ENCODE measurements at regions not wholly inside any gene's neighbourhood (a gene's known extent, or its start where the extent isn't known, plus 50 kb on each side); places are given as distances from the start of the nearest gene placed in this dataset.

GRCh38 chr1:68320349-68320748, 88.0 kb upstream of the WLS start (continued):
- no peak for TF ChIP-seq SNAPC4 (CRISPR knock-in tag; IDR thresholded peaks at IDR 0.05)
- no peak for TF ChIP-seq NCOR1 (IDR thresholded peaks at IDR 0.05; ENCODE audit: borderline replicate concordance, low read length)
- no peak for TF ChIP-seq ZNF333 (CRISPR knock-in tag; IDR thresholded peaks at IDR 0.05; ENCODE audit: borderline replicate concordance)

GRCh38 chr1:68319907-68320306, 87.6 kb upstream of the WLS start:
- no peak for ATAC-seq
- TF ChIP-seq, protein P1, sequence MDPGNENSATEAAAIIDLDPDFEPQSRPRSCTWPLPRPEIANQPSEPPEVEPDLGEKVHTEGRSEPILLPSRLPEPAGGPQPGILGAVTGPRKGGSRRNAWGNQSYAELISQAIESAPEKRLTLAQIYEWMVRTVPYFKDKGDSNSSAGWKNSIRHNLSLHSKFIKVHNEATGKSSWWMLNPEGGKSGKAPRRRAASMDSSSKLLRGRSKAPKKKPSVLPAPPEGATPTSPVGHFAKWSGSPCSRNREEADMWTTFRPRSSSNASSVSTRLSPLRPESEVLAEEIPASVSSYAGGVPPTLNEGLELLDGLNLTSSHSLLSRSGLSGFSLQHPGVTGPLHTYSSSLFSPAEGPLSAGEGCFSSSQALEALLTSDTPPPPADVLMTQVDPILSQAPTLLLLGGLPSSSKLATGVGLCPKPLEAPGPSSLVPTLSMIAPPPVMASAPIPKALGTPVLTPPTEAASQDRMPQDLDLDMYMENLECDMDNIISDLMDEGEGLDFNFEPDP (CRISPR knock-in tag; conservative IDR thresholded peaks at IDR 0.05): no peak
- no peak for TF ChIP-seq ZNF138 (CRISPR knock-in tag; IDR thresholded peaks at IDR 0.05; ENCODE audit: low read depth)
- TF ChIP-seq SP2 (CRISPR knock-in tag; IDR thresholded peaks at IDR 0.05): no peak
- TF ChIP-seq ZFP1 (CRISPR knock-in tag; IDR thresholded peaks at IDR 0.05): no peak
- TF ChIP-seq, protein P2, sequence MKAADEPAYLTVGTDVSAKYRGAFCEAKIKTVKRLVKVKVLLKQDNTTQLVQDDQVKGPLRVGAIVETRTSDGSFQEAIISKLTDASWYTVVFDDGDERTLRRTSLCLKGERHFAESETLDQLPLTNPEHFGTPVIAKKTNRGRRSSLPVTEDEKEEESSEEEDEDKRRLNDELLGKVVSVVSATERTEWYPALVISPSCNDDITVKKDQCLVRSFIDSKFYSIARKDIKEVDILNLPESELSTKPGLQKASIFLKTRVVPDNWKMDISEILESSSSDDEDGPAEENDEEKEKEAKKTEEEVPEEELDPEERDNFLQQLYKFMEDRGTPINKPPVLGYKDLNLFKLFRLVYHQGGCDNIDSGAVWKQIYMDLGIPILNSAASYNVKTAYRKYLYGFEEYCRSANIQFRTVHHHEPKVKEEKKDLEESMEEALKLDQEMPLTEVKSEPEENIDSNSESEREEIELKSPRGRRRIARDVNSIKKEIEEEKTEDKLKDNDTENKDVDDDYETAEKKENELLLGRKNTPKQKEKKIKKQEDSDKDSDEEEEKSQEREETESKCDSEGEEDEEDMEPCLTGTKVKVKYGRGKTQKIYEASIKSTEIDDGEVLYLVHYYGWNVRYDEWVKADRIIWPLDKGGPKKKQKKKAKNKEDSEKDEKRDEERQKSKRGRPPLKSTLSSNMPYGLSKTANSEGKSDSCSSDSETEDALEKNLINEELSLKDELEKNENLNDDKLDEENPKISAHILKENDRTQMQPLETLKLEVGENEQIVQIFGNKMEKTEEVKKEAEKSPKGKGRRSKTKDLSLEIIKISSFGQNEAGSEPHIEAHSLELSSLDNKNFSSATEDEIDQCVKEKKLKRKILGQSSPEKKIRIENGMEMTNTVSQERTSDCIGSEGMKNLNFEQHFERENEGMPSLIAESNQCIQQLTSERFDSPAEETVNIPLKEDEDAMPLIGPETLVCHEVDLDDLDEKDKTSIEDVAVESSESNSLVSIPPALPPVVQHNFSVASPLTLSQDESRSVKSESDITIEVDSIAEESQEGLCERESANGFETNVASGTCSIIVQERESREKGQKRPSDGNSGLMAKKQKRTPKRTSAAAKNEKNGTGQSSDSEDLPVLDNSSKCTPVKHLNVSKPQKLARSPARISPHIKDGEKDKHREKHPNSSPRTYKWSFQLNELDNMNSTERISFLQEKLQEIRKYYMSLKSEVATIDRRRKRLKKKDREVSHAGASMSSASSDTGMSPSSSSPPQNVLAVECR (CRISPR knock-in tag; IDR thresholded peaks at IDR 0.05; ENCODE audit: borderline replicate concordance): no peak
- TF ChIP-seq TCF7L2 (IDR thresholded peaks at IDR 0.05; ENCODE audit: low read depth, low read length): no peak
- TF ChIP-seq ZNF124 (CRISPR knock-in tag; IDR thresholded peaks at IDR 0.05): no peak
- TF ChIP-seq, protein P3, sequence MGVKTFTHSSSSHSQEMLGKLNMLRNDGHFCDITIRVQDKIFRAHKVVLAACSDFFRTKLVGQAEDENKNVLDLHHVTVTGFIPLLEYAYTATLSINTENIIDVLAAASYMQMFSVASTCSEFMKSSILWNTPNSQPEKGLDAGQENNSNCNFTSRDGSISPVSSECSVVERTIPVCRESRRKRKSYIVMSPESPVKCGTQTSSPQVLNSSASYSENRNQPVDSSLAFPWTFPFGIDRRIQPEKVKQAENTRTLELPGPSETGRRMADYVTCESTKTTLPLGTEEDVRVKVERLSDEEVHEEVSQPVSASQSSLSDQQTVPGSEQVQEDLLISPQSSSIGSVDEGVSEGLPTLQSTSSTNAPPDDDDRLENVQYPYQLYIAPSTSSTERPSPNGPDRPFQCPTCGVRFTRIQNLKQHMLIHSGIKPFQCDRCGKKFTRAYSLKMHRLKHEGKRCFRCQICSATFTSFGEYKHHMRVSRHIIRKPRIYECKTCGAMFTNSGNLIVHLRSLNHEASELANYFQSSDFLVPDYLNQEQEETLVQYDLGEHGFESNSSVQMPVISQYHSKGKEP (CRISPR knock-in tag; IDR thresholded peaks at IDR 0.05): no peak

More at GRCh38 chr1:68319907-68320306, 87.6 kb upstream of the WLS start:
- FAIRE-seq (no peak), DNase-seq (ENCODE audit: low spot score) (no peak)
- no peak overlapping the region for H3K4me2 ChIP-seq (ENCODE audit: low read depth, low read length)
- no peak overlapping the region for H3K9ac ChIP-seq (ENCODE audit: insufficient read depth, low read depth, low read length)
- no peaks in the 10 kb centered on the region for H3K4me1 ChIP-seq (ENCODE audit: insufficient read depth, low read length)
- in situ Hi-C loops (cut with HindIII; ENCODE audit: extremely low pct_ligation_motif_present, low pct_unique_long_range_greater_than_20kb): loop anchor here (5.0 kb wide), 1 partner anchor 198 kb away; no protein-coding TSS in a partner anchor
- H3K79me2 ChIP-seq (ENCODE audit: insufficient read depth, low read length): no peaks in the 10 kb centered on the region
- no peaks in the 10 kb centered on the region for H3K36me3 ChIP-seq (replicated peaks in 1 of 2; ENCODE audit: control insufficient read depth in 1 of 2, insufficient read depth in 2 of 2, low read length in 2 of 2)
- H2AFZ ChIP-seq (ENCODE audit: low read length): no peak overlapping the region
- ChIA-PET CTCF (ENCODE audit: low intra/inter-chr PET ratio, low total read pairs) (interaction anchor here (1.8 to 3.3 kb wide), 2 partner anchors 22 to 200 kb away, joined by 7 to 33 read pairs; no protein-coding TSS in a partner anchor), POLR2A (no interaction called here)
- no TSS peak for BruUV-seq (replicated peaks)
- H3K27me3 ChIP-seq (ENCODE audit: control insufficient read depth in 1 of 2, insufficient read depth in 2 of 2, low read length in 2 of 2): 0 out of 5 replicates have a peak, but pooled peaks cover 0 to 3% of the 10 kb centered on the region in 2 experiments
- H3K27ac ChIP-seq (ENCODE audit: extremely low read length, insufficient read depth, low read length): no peak overlapping the region
- H4K20me1 ChIP-seq (ENCODE audit: insufficient read depth, low read length): no peaks in the 10 kb centered on the region
- no peak overlapping the region for H3K4me3 ChIP-seq (replicated peaks in 1 of 3; ENCODE audit: insufficient read depth in 1 of 3, low read depth in 2 of 3, low read length in 3 of 3)
- 14% methylated on average over 3 of the region's 5 CpGs for WGBS (ENCODE audit: low lambda C conversion rate)
- intact Hi-C loops (cut with micrococcal nuclease; ENCODE audit: unreplicated experiment): no loop called here
- no peaks in the 10 kb centered on the region for H3K9me3 ChIP-seq (ENCODE audit: low read length)
